ENCODE measurements at regions not wholly inside any gene's neighbourhood (a gene's known extent, or its start where the extent isn't known, plus 50 kb on each side); places are given as distances from the start of the nearest gene placed in this dataset.

DNA sequence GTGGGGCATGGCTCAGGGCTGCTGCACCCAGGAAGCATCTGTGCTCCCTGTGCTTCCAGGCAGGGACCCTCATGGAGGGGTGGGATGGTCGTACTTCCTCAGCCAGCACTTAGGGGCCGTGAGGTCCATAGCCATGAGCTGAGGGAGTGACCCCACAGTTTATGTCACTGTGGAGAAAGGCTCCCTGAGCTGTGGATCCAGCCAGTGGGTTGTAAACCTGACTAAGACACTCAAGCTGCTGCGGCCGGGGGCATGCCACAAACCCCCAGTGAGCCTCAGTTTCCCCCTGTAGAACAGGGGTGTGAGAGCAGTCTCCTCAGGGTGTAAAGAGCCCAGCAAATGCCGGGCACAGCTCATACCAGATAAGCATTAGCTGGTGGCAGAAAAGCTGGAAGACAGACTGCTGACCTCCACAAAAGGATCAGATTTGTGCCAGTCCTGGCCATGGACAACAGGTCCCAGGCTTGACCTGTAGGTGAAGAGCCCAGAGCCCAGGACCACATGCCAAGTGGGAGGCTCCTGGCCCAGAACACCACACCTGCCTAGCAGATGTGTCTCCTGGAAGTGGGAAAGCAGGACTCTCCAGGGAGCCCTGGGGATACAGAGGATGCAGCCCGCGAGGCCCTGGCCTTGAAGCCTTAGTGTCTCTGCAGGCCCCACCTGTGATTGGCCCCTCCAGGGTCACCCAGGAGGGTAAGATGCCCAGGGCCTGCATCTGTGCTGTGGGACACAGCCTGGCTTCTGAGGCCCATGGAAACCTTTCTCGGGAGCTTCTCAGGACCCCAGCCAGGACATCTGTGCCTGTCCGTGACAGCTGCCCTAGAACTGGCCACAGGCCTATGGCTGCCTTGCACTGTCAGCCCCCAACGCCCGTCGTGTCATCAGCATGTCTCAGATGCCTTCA lies 78.1 kb upstream of the RET start:
- Mint-ChIP-seq H3K27me3 (ENCODE audit: low read depth in 3 of 3) (peaks cover 0 to 2% (median 0%) of the 10 kb centered on the region in 3 donors), H3K36me3 (no peaks in the 10 kb centered on the region), H3K4me1 (no peaks in the 10 kb centered on the region), H3K9me3 (no peaks in the 10 kb centered on the region), H3K4me3 (no peak overlapping the region), H3K27ac (peak overlapping the region in 1 of 7 donors; percentile 9)
- Histone ChIP-seq H3K27me3 (ENCODE audit: control insufficient read depth in 2 of 2, insufficient read depth in 2 of 2, low read length in 2 of 2) (no peaks in the 10 kb centered on the region), H4K20me1 (ENCODE audit: insufficient read depth, low read length) (no peaks in the 10 kb centered on the region), H3K27ac (ENCODE audit: low read depth in 1 of 2, low read length in 2 of 2) (no peak overlapping the region), H3K36me3 (replicated peaks in 1 of 2; ENCODE audit: control insufficient read depth in 1 of 2, insufficient read depth in 2 of 2, low read length in 2 of 2) (no peaks in the 10 kb centered on the region), H3K4me3 (replicated peaks in 1 of 3; ENCODE audit: low read depth in 2 of 3, low read length in 3 of 3) (no peak overlapping the region), H3K4me2 (replicated peaks; ENCODE audit: extremely low read depth, low read length, poor library complexity, severe bottlenecking) (no peak overlapping the region), H3K79me2 (ENCODE audit: insufficient read depth, low read length) (no peaks in the 10 kb centered on the region), H2AFZ (ENCODE audit: insufficient read depth, low read depth, low read length, poor library complexity, severe bottlenecking) (no peak overlapping the region), H3K9me3 (replicated peaks in 1 of 2; ENCODE audit: control insufficient read depth in 1 of 2, insufficient read depth in 1 of 2, low read length in 2 of 2) (no peaks in the 10 kb centered on the region), H3K4me1 (ENCODE audit: control insufficient read depth in 1 of 2, insufficient read depth in 2 of 2, low read length in 2 of 2) (no peaks in the 10 kb centered on the region), H3K9ac (ENCODE audit: insufficient read depth, low read length, poor library complexity, severe bottlenecking) (no peak overlapping the region)
- DNase-seq = peak in 1 of 3 donors; percentile 1
- WGBS (ENCODE audit: insufficient coverage) = 91% methylated on average over 10 of the region's 12 CpGs
- intact Hi-C loops (cut with micrococcal nuclease) = no loop called here
- TF ChIP-seq CTCF (IDR thresholded peaks at IDR 0.05) = no peak

GRCh38 chr10:42999385-43000020 lies 77.4 kb upstream of the RET start:
- H3K9me3 Mint-ChIP-seq = no peaks in the 10 kb centered on the region
- H3K27me3 ChIP-seq (ENCODE audit: control insufficient read depth in 2 of 2, insufficient read depth in 2 of 2, low read length in 2 of 2) = no peaks in the 10 kb centered on the region
- H2AFZ ChIP-seq (ENCODE audit: insufficient read depth, low read depth, low read length, poor library complexity, severe bottlenecking) = no peak overlapping the region
- H3K27ac ChIP-seq (ENCODE audit: low read depth in 1 of 2, low read length in 2 of 2) = no peak overlapping the region
- WGBS (ENCODE audit: insufficient coverage) = 87% methylated on average over 8 of the region's 8 CpGs
- intact Hi-C loops (cut with micrococcal nuclease) = no loop called here
- no peaks in the 10 kb centered on the region for H3K36me3 ChIP-seq (replicated peaks in 1 of 2; ENCODE audit: control insufficient read depth in 1 of 2, insufficient read depth in 2 of 2, low read length in 2 of 2)
- no peak overlapping the region for H3K9ac ChIP-seq (ENCODE audit: insufficient read depth, low read length, poor library complexity, severe bottlenecking)
- no peaks in the 10 kb centered on the region for H3K79me2 ChIP-seq (ENCODE audit: insufficient read depth, low read length)
- H3K36me3 Mint-ChIP-seq = no peaks in the 10 kb centered on the region
- H3K4me1 Mint-ChIP-seq = no peaks in the 10 kb centered on the region
- H3K27ac Mint-ChIP-seq = no peak overlapping the region
- peaks cover 0 to 2% (median 0%) of the 10 kb centered on the region in 3 donors for H3K27me3 Mint-ChIP-seq (ENCODE audit: low read depth in 3 of 3)
- no peak overlapping the region for H3K4me3 ChIP-seq (replicated peaks in 1 of 3; ENCODE audit: low read depth in 2 of 3, low read length in 3 of 3)
- H4K20me1 ChIP-seq (ENCODE audit: insufficient read depth, low read length) = no peaks in the 10 kb centered on the region
- no peaks in the 10 kb centered on the region for H3K4me1 ChIP-seq (ENCODE audit: control insufficient read depth in 1 of 2, insufficient read depth in 2 of 2, low read length in 2 of 2)
- no peak overlapping the region for H3K4me2 ChIP-seq (replicated peaks; ENCODE audit: extremely low read depth, low read length, poor library complexity, severe bottlenecking)
- peak overlapping the region in 1 of 2 donors; percentile 31 for H3K4me3 Mint-ChIP-seq
- H3K9me3 ChIP-seq (replicated peaks in 1 of 2; ENCODE audit: control insufficient read depth in 1 of 2, insufficient read depth in 1 of 2, low read length in 2 of 2) = no peaks in the 10 kb centered on the region
- no peak for TF ChIP-seq CTCF (IDR thresholded peaks at IDR 0.05)
- DNase-seq = peak in 1 of 3 donors; percentile 1
